Tibial nerve (tissue), 4 donors: ENCODE measurements at regions not wholly inside any gene's neighbourhood (a gene's known extent, or its start where the extent isn't known, plus 50 kb on each side); places are given as distances from the start of the nearest gene placed in this dataset.

Experiments used
- DNase-seq, 2 donors: peaks; one replicate each; pipeline ENCODE4 v3.0.0-alpha.2; 2019; ENCODE audit warnings: low spot score in 2 of 2
- H3K27ac ChIP-seq, 4 donors: fragments of 200-600 bp; sonication (generic) in 3 of 4; one replicate each; pipeline ENCODE4 v1.5.1; 2017 to 2019; ENCODE audit warnings: mild to moderate bottlenecking in 1 of 4
- H3K27me3 ChIP-seq, 2 donors: fragments of 200-600 bp; sonication (generic) in 1 of 2; one replicate each; pipeline versions ENCODE4 v1.5.1 to v1.6.0; 2017 to 2019
- H3K36me3 ChIP-seq, 3 donors: fragments of 200-600 bp; sonication (generic); one replicate each; pipeline ENCODE4 v1.5.1; 2018 to 2019
- H3K4me1 ChIP-seq, 4 donors: fragments of 200-600 bp; sonication (generic) in 3 of 4; one replicate each; pipeline ENCODE4 v1.5.1; 2017 to 2019
- H3K4me3 ChIP-seq, 4 donors: fragments of 200-600 bp; sonication (generic) in 3 of 4; one replicate each; pipeline ENCODE4 v1.5.1; 2017 to 2019; ENCODE audit warnings: mild to moderate bottlenecking in 1 of 4, moderate library complexity in 1 of 4
- H3K9me3 ChIP-seq, 4 donors: fragments of 200-600 bp; sonication (generic) in 3 of 4; one replicate each; pipeline ENCODE4 v1.5.1; 2017 to 2019
- EP300 ChIP-seq, 2 donors: sonication (generic); formaldehyde crosslinking; IDR thresholded peaks; one replicate each; pipeline ENCODE4 v1.6.1; 2017; ENCODE audit warnings: antibody characterized with exemption in 2 of 2, mild to moderate bottlenecking in 1 of 2
- POLR2A ChIP-seq, 2 donors: fragments of 450-650 bp; IDR thresholded peaks; one replicate each; pipeline ENCODE4 v1.6.1; 2017; ENCODE audit warnings: antibody characterized with exemption in 2 of 2, mild to moderate bottlenecking in 2 of 2, moderate library complexity in 2 of 2
- WGBS, 2 donors: methylation state at CpG; one replicate each; pipeline ENCODE4 v1.1.5; 2018; 5-methylcytosine and 5-hydroxymethylcytosine counted together
- TF ChIP-seq, protein P1 (sequence below), 5 experiments: fragments of 200-600 bp in 3 of 5; fragments of 450-650 bp in 2 of 5; sonication (generic) in 3 of 5; IDR thresholded peaks; one replicate each; pipeline ENCODE4 v1.5.1; 2016 to 2019; ENCODE audit warnings: antibody characterized with exemption in 5 of 5, mild to moderate bottlenecking in 3 of 5, moderate library complexity in 2 of 5

- H3K4me1 ChIP-seq, result peaks cover 0 to 3% (median 0%) of the 10 kb centered on the region in 4 donors
- WGBS, 2 donors, result 54 to 62% methylated on average over 4 of the region's 4 CpGs
- H3K4me3 ChIP-seq, result no peak overlapping the region
- no peak overlapping the region for H3K27ac ChIP-seq
- H3K36me3 ChIP-seq, result no peaks in the 10 kb centered on the region
- no peaks in the 10 kb centered on the region for H3K9me3 ChIP-seq
- H3K27me3 ChIP-seq, result no peaks in the 10 kb centered on the region
- no peak for DNase-seq
- TF ChIP-seq EP300 (IDR thresholded peaks at IDR 0.05) (no peak), POLR2A (IDR thresholded peaks at IDR 0.05) (no peak)
- TF ChIP-seq, protein P1, sequence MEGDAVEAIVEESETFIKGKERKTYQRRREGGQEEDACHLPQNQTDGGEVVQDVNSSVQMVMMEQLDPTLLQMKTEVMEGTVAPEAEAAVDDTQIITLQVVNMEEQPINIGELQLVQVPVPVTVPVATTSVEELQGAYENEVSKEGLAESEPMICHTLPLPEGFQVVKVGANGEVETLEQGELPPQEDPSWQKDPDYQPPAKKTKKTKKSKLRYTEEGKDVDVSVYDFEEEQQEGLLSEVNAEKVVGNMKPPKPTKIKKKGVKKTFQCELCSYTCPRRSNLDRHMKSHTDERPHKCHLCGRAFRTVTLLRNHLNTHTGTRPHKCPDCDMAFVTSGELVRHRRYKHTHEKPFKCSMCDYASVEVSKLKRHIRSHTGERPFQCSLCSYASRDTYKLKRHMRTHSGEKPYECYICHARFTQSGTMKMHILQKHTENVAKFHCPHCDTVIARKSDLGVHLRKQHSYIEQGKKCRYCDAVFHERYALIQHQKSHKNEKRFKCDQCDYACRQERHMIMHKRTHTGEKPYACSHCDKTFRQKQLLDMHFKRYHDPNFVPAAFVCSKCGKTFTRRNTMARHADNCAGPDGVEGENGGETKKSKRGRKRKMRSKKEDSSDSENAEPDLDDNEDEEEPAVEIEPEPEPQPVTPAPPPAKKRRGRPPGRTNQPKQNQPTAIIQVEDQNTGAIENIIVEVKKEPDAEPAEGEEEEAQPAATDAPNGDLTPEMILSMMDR (IDR thresholded peaks at IDR 0.05), result no peak
Measured at GRCh38 chr5:103450333-103451061, 112.1 kb downstream of the NUDT12 start.

DNA sequence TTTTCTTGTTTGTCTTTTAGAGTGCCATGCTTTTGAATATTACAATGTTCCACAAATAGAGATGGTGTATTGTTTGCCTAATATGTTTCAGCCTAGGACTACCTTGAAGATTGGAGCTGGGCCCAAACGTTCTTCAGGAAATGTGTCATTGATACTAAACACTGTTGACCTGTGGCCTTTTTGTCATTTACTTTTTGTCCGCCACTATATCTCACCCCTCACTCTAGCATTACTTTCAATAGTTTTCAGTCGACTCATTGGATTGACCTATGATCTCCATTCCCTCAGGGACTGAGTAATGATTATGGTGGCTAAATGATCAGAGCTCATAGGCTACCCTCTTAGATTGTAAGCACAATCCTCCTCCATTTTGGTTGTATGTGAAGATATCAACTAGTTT, 115.8 kb downstream of the NUDT12 start:
- Histone ChIP-seq H3K4me3 (no peak overlapping the region), H3K9me3 (peaks cover 0 to 4% (median 0%) of the 10 kb centered on the region in 4 donors), H3K27me3 (no peaks in the 10 kb centered on the region), H3K27ac (no peak overlapping the region), H3K36me3 (no peaks in the 10 kb centered on the region), H3K4me1 (peaks cover 0 to 3% (median 0%) of the 10 kb centered on the region in 4 donors)
- TF ChIP-seq, protein P1 (IDR thresholded peaks at IDR 0.05), result no peak
- TF ChIP-seq EP300 (IDR thresholded peaks at IDR 0.05) (no peak), POLR2A (IDR thresholded peaks at IDR 0.05) (no peak)
- DNase-seq, result no peak
- WGBS, 2 donors, result 37 to 49% methylated on average over 3 of the region's 3 CpGs

- no peaks in the 10 kb centered on the region for H3K36me3 ChIP-seq
- 83 to 86% methylated on average over 5 of the region's 5 CpGs for WGBS, 2 donors
Measured at GRCh38 chr5:103445426-103446035, 117.1 kb downstream of the NUDT12 start.

DNA sequence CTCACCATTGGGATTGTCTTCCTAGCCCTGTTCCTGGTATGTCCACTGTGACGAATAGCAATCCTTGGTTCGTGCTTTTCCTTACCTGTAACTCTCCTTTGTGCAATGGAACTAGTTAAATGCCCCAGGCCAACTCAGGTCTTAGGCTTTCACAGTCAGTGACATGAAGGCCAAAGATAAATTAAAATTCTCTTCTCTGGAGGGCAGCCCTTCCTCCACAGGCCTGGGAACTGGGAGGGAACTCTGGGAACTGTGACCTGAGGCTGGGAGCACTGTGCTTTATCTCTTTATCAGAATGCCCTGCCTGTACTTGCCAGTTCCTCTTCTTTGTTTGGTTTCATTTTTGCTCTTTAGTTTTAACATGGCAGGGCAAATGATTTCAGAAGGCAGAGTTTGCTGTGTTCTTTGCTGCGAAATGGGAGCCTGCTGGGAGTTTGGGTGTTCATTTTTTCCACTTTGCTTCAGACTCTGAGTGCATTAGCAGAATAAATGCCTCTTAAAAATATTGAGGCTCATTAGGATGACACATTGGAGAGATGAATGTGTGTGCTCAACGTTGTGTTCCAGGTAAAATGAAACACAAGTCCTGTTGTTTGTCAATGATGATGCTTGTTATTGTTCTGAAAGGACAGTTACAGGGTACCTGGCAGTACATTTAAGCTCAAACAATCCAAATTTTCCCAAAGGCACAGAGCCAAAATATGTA, 118.1 kb downstream of the NUDT12 start:
- Histone ChIP-seq H3K4me3 (no peak overlapping the region), H3K27ac (no peak overlapping the region), H3K9me3 (peaks cover 0 to 18% (median 2%) of the 10 kb centered on the region in 4 donors), H3K4me1 (no peaks in the 10 kb centered on the region), H3K27me3 (no peaks in the 10 kb centered on the region), H3K36me3 (no peaks in the 10 kb centered on the region)
- 76 to 83% methylated on average over 4 of the region's 4 CpGs for WGBS, 2 donors
- TF ChIP-seq, protein P1 (IDR thresholded peaks at IDR 0.05), result no peak
- TF ChIP-seq POLR2A (IDR thresholded peaks at IDR 0.05), result no peak
- TF ChIP-seq EP300 (IDR thresholded peaks at IDR 0.05), result no peak
- no peak for DNase-seq

More at GRCh38 chr5:103445426-103446035, 117.1 kb downstream of the NUDT12 start:
- no peak overlapping the region for H3K27ac ChIP-seq
- no peak for DNase-seq
- no peaks in the 10 kb centered on the region for H3K4me1 ChIP-seq
- H3K4me3 ChIP-seq, result no peak overlapping the region
- peaks cover 0 to 8% (median under 1%) of the 10 kb centered on the region in 4 donors for H3K9me3 ChIP-seq
- TF ChIP-seq EP300 (IDR thresholded peaks at IDR 0.05) (no peak), POLR2A (IDR thresholded peaks at IDR 0.05) (no peak)
- TF ChIP-seq, protein P1 (IDR thresholded peaks at IDR 0.05), result no peak
- no peaks in the 10 kb centered on the region for H3K27me3 ChIP-seq

- no peaks in the 10 kb centered on the region for H3K27me3 ChIP-seq
- H3K9me3 ChIP-seq, result peaks cover 0 to 29% (median 2%) of the 10 kb centered on the region in 4 donors
- 85 to 91% methylated on average over 5 of the region's 5 CpGs for WGBS, 2 donors
- H3K4me3 ChIP-seq, result no peak overlapping the region
- no peak overlapping the region for H3K27ac ChIP-seq
- TF ChIP-seq, protein P1 (IDR thresholded peaks at IDR 0.05), result no peak
- TF ChIP-seq EP300 (IDR thresholded peaks at IDR 0.05) (no peak), POLR2A (IDR thresholded peaks at IDR 0.05) (no peak)
- no peaks in the 10 kb centered on the region for H3K36me3 ChIP-seq
- no peaks in the 10 kb centered on the region for H3K4me1 ChIP-seq
- no peak for DNase-seq
Measured at GRCh38 chr5:103442750-103443149, 119.8 kb downstream of the NUDT12 start.
